ENCODE measurements at regions not wholly inside any gene's neighbourhood (a gene's known extent, or its start where the extent isn't known, plus 50 kb on each side); places are given as distances from the start of the nearest gene placed in this dataset.

DNA sequence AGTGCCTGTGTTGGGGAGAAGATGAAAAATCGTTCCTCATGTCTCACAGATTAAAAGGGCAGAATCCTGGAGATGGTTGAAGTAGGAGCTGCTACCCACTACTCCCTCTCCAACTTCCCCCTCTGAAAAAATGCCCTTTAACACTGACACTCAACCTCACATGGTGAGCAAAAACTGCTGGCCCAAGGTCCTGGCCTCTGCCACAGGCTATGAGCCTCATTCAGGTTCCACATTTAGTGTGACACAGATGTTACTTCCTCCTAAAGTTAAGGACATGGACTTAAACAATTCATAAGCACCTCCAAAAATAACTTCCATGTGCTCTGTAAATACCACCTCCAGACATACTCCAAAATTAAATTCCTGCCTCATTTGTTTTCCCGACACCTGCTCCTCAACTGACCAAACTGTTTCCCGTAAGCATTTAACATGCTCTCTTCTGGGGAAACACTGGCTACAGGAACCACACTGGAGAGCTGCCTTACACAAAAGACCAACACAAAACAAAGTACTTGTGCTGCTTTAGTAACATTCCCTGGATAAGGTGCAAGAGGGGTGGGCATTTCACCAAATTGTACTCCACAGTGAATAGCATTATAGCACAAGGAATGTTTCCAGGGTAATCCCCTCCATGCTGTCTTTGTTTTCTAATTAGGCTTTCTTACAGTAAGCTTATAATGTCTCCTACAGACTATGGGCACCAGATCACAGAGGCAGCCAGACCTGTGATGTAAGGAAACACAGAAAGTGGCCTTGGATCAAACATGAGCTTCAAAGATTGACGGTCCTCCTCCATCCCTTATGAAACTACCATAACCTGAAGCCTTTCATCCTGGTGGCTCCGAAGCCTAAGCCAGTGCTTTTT lies 57.0 kb downstream of the PHLDA1 start:
- no peak for DNase-seq

- no peak for DNase-seq
These were observed 60.3 kb downstream of the PHLDA1 start for GRCh38 chr12:75971253-75971652.

- no peak for DNase-seq
These were observed 61.3 kb downstream of the PHLDA1 start for GRCh38 chr12:75970310-75970709.

GRCh38 chr12:75969768-75970167 lies 61.8 kb downstream of the PHLDA1 start:
- DNase-seq = no peak

GRCh38 chr12:75965661-75966060 lies 65.9 kb downstream of the PHLDA1 start:
- no peak for DNase-seq

DNA sequence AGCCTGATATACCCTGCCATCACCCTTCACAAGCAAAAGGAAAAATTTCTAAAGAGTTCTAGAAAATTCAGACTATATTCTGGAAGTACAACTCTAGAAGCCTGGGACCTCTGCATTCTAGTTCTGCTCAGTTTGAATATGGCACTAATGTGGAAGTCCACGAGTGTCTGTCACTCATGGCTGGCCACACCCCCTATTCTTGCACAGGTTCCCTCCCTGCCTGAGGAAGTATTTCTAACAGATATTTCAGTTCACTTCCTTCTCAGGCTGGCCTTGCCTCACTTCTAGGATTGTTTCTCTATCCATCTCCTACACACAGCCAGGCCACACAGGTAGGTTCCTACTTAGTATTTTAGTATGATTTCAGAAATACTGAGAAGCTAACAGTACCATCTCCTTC lies 67.4 kb downstream of the PHLDA1 start:
- peak in 1 of 5 experiments; percentile 31 for DNase-seq

DNA sequence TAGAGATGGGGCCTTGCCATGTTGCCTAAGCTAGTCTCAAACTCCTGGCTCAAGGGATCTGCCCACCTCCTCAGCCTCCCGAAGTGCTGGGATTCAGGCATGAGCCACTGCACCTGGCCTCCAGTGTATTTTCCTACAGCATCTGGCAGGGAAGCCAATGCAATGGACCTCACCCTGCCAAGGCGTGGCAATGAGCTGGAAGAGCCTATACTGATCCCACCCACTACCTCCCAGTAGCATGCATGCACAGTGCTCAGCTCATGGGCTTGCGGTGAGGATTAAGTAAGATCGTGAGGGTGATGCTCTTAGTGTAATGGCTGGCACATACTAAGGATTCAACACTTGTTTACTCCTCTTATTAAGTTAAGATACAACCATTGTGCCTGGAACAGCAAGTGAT lies 69.7 kb downstream of the PHLDA1 start:
- no peak for DNase-seq

GRCh38 chr12:75960954-75961661 lies 70.5 kb downstream of the PHLDA1 start:
- no peak for DNase-seq

- no peak for DNase-seq
These were observed 71.3 kb downstream of the PHLDA1 start for GRCh38 chr12:75960086-75960910.

DNA sequence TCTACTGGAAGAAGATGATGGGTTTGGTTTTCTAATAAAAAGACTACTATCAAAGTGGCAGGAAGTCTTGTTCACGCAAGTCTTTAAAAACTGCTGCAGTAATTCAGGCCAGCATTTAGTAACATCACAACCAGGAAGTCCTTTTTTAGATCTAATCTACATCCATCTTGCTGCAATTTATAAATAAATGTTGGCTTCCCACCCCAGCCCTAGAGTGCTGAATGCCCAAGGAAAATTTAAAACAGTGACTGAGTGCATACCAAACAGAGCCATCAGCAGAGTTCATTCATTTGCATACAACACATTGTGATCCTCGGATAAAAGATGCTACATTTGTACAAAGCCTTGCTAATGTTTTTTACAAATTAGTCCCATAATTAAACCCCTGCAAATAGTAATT lies 72.1 kb downstream of the PHLDA1 start:
- DNase-seq = peak in 1 of 5 experiments; percentile 82

- DNase-seq = no peak
These were observed 72.5 kb downstream of the PHLDA1 start for GRCh38 chr12:75959060-75959459.

DNA sequence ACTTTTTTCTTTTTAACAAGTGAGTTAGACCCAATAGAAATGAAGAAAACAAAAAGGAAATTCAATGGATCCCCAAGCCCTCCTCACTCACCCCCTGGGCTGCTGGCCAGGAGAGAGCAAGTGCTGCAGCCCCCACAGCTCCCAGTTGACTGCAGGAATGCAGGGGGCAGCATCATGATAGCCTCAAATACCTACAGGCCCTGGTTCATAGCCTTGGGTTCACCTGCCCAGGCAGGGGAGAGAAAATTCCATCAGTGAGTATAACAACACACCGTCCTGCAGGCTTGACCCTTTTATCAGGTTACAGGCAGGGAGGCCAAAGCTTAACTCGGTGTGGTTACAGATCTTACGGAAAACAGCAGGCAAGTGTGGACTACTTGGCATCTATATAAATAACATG lies 76.3 kb downstream of the PHLDA1 start:
- DNase-seq = no peak

DNA sequence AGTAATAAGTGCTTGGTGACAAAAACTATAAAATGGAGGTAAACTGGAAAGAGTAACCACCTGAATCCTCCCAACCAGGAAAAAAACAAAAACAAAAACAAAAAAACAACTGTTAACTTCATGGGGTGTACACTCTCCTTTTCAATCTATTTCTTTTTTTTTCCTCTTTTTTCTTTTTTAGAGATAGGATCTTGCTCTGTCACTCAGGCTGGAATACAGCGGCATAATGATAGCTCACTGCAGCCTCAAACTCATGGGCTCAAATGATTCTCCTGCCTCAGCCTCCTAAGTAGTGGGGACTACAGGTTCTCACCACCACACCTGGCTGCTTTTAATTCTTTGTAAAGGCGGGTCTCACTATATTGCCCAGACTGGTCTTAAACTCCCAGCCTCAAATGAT lies 76.8 kb downstream of the PHLDA1 start:
- no peak for DNase-seq

GRCh38 chr12:75954041-75954440 lies 77.5 kb downstream of the PHLDA1 start:
- DNase-seq = no peak

DNA sequence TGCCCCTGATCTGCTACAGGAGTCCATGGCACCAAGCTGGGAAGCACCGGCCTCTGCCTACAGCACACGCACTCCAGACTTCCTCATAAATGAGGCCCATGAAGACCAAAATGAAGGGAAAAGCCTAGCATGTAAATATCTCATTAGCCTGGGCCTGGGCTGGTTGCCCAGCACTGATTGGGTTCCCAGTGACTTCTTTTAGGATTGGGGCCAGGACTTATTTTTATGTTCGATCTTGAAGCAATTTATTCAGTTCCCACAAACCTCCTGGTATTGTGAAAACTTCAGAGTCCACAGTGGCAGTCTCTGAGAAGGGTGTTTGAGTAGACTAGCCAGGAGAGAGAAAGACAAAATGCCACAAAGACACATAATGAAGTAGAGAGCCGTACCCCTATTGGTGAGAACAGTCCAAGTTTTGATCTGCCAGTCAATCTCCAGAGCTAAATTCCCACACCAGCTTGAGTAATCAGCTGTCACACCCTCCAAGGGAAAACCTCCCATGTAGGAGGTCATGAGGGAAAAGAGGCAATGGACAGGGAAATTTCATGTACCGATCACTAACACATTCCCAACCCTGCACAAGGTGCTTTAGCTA lies 78.2 kb downstream of the PHLDA1 start:
- DNase-seq = no peak

GRCh38 chr12:75951399-75952278 lies 79.9 kb downstream of the PHLDA1 start:
- DNase-seq = no peak

- no peak for DNase-seq
These were observed 84.3 kb downstream of the PHLDA1 start for GRCh38 chr12:75947156-75947723.

DNA sequence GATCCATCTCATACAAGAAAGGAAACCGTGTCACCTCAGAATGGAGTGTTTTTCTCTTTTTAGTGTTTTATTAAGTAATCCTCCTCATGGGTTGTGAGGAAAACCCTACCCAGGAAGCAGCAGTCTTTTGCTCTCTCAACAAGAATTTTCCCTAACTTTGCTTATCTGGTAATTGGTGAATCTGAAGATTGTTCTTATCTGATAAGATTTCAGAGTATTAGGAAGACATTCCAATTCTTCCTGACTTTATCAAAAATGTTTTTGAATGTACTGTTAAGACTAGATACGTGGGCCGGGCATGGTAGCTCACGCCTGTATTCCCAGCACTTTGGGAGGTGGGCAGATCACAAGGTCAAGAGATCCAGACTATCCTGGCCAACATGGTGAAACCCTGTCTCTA lies 86.0 kb downstream of the PHLDA1 start:
- DNase-seq = no peak

DNA sequence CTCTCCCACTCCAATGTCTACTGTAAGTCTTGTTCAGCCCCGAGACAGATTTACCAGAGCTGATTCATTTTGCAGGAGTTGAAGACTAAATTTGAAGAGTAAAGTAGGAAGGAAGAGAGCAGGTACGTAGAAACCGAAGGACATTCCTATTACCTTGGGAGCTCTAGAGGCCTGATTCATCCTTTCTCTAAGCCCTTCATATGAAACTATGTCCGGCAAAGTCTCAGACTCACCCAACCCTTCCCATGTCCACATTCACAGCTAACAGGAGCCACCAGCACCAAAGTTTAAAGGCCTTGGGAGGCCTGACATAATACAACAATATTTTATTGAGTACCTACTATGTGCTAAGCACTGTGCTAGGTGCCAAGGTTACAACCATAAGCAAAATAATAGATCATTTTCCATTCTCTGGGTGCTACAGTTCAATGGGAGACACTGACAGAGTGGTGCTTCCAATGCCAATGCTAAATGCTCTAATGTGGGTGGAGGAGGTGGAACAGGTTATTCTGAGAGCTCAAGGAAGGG lies 86.6 kb downstream of the PHLDA1 start:
- DNase-seq = no peak

- DNase-seq = peak in 2 of 5 experiments; percentile 8 to 85
These were observed 87.3 kb downstream of the PHLDA1 start for GRCh38 chr12:75944097-75944904.
